NCI-H82 treated with DMSO at 0.1 percent for 48 hours (cell line): ENCODE measurements at regions not wholly inside any gene's neighbourhood (a gene's known extent, or its start where the extent isn't known, plus 50 kb on each side); places are given as distances from the start of the nearest gene placed in this dataset.

Experiments used
- DNase-seq: peaks from one replicate; lab custom pipeline; 2025; ENCODE audit not compliant: unreplicated experiment; lab: John Stamatoyannopoulos, UW

DNA sequence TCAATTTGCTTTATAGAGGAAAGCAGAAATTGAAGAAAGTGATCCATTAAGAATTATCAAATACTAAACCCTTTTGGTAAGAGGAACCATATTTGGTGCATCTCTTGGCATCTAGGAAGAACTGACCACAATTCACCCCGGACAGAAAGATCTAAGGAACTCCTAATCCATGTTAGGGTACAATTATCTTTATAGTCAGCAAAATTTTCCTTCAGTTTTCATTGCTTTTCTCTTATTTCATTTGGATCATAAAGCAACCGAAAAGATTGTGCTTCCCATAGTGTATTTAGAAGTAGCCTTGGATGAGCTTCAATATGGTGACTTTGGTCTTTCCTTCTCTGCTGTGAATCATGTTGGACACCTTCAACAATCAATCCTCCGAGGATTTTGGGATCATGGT lies 50.1 kb upstream of the IGFBP5 start:
- no peak for DNase-seq
